HG03135 (cell line): ENCODE measurements at regions not wholly inside any gene's neighbourhood (a gene's known extent, or its start where the extent isn't known, plus 50 kb on each side); places are given as distances from the start of the nearest gene placed in this dataset.
"Not testable (repeated sequence)": the region's sequence is repeated elsewhere in the genome, so short reads cannot be mapped to it uniquely, and the experiment has no call there.

Experiments
- ATAC-seq: cut with Tn5 transposase; IDR thresholded peaks from one replicate; pipeline ENCODE4 v1.9.1; 2021; ENCODE audit warnings: mild to moderate bottlenecking, moderate library complexity; ENCODE audit not compliant: unreplicated experiment

GRCh38 chr7:149992366-149992765, 118.6 kb downstream of the ATP6V0E2 start:
- not testable (repeated sequence) for ATAC-seq

GRCh38 chr7:149995369-149996026, 121.7 kb downstream of the ATP6V0E2 start:
- not testable (repeated sequence) for ATAC-seq

GRCh38 chr7:150000780-150001599, 127.2 kb downstream of the ATP6V0E2 start:
- not testable (repeated sequence) for ATAC-seq

- no peak for ATAC-seq
These were observed 129.6 kb downstream of the ATP6V0E2 start for GRCh38 chr7:150003304-150003810.

DNA sequence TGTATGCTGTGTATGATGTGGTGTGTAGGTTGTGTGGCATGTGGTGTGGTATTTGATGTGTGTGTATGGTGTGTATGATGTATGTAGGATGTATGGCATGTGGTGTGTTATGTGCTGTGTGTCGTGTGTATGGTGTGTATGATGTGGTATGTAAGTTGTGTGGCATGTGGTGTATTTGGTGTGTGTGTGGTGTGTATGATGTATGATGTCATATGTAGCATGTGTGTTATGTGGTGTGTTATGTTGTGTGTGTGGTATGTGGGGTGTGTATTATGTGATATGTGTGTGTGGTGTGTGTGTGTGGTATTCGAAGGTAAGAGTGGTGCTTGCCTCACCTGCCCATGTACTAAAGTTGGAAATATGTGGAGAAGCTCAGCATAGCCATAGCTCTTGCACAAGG, 130.2 kb downstream of the ATP6V0E2 start:
- not testable (repeated sequence) for ATAC-seq

GRCh38 chr7:150004843-150005242, 131.1 kb downstream of the ATP6V0E2 start:
- ATAC-seq = not testable (repeated sequence)

- not testable (repeated sequence) for ATAC-seq
These were observed 136.0 kb downstream of the ATP6V0E2 start for GRCh38 chr7:150009620-150010303.

GRCh38 chr7:150016651-150017189, 143.0 kb downstream of the ATP6V0E2 start:
- not testable (repeated sequence) for ATAC-seq

GRCh38 chr7:150020210-150020609, 146.4 kb downstream of the ATP6V0E2 start:
- not testable (repeated sequence) for ATAC-seq

DNA sequence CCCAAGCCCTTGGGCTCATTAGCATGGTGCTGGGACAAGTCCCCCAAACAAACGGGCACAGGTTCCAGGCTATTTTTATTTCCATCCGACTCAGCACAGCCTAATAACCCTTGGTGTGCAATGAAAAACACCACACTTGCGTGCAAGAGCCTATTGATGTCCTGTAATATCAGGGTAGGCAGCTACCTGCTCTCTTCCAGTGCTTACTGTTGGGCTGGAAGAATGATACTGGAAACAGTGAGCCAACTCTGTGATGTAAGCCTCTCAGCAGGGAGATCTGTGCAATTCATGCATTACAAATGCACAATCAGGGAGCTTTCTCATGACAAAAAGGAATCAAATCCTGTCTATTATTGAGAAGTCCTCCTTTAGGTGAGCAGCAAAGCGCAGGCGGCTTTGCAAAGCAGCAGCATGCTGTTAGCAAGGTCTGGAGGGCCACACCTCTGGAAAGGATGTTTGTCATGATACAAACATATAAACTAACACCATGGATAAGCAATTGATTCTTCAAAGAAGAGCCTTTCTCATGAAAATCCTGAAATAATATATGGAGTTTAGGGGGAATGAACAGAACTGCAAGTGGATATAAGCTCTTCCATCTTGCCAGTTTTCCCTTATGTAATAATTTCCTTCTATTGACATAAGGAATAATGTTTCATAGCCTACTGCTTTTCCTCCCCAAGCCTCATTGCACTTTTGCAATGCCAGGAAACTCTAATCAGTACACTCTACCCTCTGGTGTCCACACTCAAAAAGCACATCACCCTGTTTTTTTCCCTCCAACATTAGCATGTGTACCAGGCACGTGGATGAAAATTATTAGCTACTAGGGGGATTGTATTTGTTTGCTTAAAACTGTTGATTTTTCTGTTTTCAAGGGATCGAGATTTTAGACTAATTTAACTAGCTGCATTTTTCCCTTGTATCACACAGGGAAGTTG, 151.1 kb downstream of the ATP6V0E2 start:
- ATAC-seq = not testable (repeated sequence)

DNA sequence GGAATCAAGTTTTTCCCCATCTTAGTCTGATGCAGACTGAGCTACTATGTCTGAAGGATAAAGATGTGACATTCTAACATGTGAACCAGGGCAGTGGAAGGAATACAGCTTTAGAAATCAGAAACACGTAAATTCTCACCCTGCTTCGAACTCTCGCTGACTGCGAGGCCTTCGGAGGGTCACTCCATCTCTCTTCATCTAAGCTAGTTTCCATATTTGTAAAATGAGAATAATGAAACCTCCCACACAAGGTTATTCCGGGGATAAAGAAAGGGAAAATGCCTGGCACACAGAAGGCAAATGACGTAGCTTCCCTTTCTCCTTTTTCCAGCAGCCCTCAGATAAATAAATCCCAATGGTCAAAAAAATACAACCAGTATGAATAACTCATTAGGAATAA, 152.0 kb downstream of the ATP6V0E2 start:
- not testable (repeated sequence) for ATAC-seq

DNA sequence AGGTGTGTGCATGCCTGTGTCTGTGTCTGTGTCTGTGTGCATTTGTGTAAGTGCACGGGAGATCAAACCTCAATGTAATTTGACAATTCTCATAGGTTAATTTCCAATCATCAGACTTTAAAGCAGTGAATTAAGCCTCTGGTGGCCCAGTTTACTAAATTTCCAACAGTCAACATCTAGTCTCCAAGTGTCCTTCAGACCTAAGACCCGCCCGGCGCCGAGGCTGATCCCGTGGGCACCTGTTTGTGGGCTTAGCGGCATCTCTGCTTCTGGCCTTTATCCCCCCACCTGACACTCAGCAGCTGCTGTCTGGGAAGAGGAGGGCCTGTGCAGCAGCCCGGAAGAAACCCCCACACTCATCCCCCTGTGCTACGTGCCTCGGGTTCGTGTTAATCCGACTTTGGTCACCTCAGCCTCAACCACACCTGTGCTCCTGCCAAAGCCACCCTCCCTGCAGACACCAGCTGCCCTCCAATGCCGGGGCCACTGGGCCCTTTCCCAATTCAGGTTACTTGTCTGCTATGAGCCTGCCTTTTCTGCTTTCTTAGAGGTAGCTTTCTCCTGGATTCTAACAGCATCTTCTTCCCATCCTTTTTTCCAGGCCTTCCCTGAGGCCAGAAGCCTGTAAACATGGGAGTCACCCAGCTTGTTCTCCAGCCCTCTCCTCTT, 154.7 kb downstream of the ATP6V0E2 start:
- ATAC-seq = not testable (repeated sequence)

DNA sequence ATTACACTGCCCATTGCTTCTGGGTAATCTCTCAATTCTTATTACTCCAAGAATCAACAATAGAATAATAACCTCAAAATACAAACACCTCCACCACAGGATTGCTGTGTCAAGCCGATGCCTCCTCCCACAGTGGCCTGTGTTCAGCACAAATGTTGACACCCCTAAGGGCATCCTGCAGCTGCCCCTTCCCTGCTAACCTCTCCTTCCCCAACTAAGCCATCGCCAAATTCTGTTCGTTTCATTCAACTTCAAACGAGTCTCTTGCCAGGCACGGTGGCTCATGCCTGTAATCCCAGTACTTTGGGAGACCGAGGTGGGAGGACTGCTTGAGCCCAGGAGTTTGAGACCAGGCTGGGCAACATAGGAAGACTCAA, 155.2 kb downstream of the ATP6V0E2 start:
- ATAC-seq = not testable (repeated sequence)

DNA sequence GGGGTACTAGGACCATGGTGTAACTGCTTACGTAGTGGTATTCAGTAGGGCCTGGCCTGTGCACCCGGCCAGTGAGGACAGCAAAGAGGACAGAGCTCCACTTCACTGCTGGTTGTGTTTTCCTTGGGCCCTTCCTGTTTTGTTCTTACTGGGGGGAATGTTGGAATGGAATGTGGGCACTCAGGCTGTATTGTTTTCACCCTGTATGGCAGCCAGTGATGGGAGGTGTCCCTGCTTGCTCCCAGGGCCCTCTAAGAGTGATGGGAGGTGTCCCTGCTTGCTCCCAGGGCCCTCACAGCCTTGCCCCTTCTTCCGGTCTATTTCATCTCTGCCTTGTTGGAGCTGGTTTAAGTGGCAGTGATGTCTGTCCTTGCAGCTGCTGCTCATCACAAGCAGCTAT, 158.0 kb downstream of the ATP6V0E2 start:
- not testable (repeated sequence) for ATAC-seq

- not testable (repeated sequence) for ATAC-seq
These were observed 159.9 kb downstream of the ATP6V0E2 start for GRCh38 chr7:150033711-150034110.

- ATAC-seq = not testable (repeated sequence)
These were observed 162.0 kb downstream of the ATP6V0E2 start for GRCh38 chr7:150035769-150036168.

DNA sequence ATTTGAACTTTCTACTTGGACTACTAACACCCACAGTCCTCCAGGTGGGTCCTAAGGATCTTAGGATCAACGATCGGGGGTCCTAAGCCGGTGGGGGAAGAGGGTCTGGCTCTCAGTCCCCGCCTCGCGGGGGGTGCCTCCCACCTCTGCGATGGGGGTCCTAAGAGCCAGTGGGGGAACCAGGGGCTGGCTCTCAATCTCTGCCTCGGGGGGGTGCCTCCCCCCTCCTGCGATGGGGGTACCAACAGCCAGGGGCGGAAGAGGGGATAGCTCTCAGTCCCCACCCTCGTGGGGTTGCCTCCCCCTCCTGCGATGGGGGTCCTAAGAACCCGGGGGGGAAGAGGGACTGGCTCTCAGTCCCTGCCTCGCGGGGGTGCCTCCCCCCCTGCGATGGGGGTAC, 165.3 kb downstream of the ATP6V0E2 start:
- not testable (repeated sequence) for ATAC-seq

DNA sequence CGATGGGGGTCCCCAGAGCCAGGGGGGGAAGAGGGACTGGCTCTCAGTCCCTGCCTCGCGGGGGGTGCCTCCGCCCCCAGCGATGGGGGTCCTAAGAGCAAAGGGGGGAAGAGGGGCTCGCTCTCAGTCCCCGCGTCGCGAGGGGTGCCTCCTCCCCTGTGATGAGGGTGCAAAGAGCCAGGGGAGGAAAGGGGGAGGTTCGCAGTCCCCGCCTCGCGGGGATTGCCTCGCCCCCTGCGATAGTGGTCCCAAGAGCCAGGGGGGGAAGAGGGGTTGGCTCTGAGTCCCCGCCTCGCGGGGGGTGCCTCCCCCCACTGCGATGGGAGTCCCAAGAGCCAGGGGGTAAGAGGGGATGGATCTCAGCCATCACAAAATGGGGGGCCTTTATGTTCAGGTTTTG, 168.5 kb downstream of the ATP6V0E2 start:
- not testable (repeated sequence) for ATAC-seq

GRCh38 chr7:150044771-150045170, 171.0 kb downstream of the ATP6V0E2 start:
- not testable (repeated sequence) for ATAC-seq
